K562 (cell line): ENCODE measurements at regions not wholly inside any gene's neighbourhood (a gene's known extent, or its start where the extent isn't known, plus 50 kb on each side); places are given as distances from the start of the nearest gene placed in this dataset.

Experiments
- ATAC-seq: fragments of 200-7000 bp; cut with Tn5 transposase; 3 replicates; pipeline ENCODE4 v1.9.1; 2020; ENCODE audit warnings: moderate library complexity
- BruUV-seq: library from RNA; stranded (reverse); fragments of 400-500 nt; replicated peaks from 2 replicates; lab custom pipeline; 2021; lab: Mats Ljungman, UMichigan
- CTCF ChIA-PET: fragments of 300-600 bp; formaldehyde crosslinking; extraction: SDS; loops from one replicate; lab custom pipeline; 2021; ENCODE audit warnings: low intra/inter-chr PET ratio; lab: Yijun Ruan, JAX
- POLR2A ChIA-PET: fragments of 300-600, 350-650 bp; sonication (Branson Sonifier 250); formaldehyde crosslinking; extraction: SDS; loops from one replicate; lab custom pipeline; 2021; ENCODE audit warnings: antibody characterized with exemption, inconsistent platforms; lab: Yijun Ruan, JAX
- DNase-seq, 4 experiments: peaks; one replicate each; pipeline versions ENCODE4 v3.0.0 to v3.0.0-alpha.2; 2011 to 2018; ENCODE audit warnings: low spot score in 3 of 4, mixed read lengths in 3 of 4; ENCODE audit errors: extremely low read depth in 1 of 4
- FAIRE-seq: peaks from 2 replicates; lab custom pipeline; 2011; peaks lifted over from hg19 to GRCh38; lab: Jason Lieb, UNC
- H2AFZ ChIP-seq: 2 replicates; pipeline ENCODE4 v1.6.0; 2011; ENCODE audit warnings: low read depth, low read length, control low read depth, inconsistent platforms
- H3K27ac ChIP-seq: fragments of 200-600 bp; 3 replicates; pipeline ENCODE4 v1.8.0; 2011; ENCODE audit warnings: low read depth, mild to moderate bottlenecking, control low read depth, inconsistent platforms, low read length, moderate library complexity, mixed read lengths; ENCODE audit errors: extremely low read depth
- H3K27me3 ChIP-seq, 2 experiments: fragments of 300-600 bp in 1 of 2; 2 replicates in 1 of 2; 3 replicates in 1 of 2; pipeline versions ENCODE4 v1.6.0 to v1.8.0; 2011; ENCODE audit warnings: inconsistent platforms in 2 of 2, low read length in 2 of 2, mild to moderate bottlenecking in 1 of 2, mixed read lengths in 1 of 2, moderate library complexity in 1 of 2; ENCODE audit not compliant: control insufficient read depth in 2 of 2, insufficient read depth in 2 of 2
- H3K36me3 ChIP-seq: fragments of 300-600 bp; 3 replicates; pipeline ENCODE4 v1.8.0; 2011; ENCODE audit warnings: mild to moderate bottlenecking, low read length, inconsistent platforms; ENCODE audit not compliant: control insufficient read depth, insufficient read depth
- H3K4me1 ChIP-seq, 2 experiments: fragments of 200-600 bp in 1 of 2; replicated peaks in 1 of 2; 2 replicates in 1 of 2; 3 replicates in 1 of 2; pipeline versions ENCODE4 v1.5.1 to v1.8.0; 2011; ENCODE audit warnings: inconsistent platforms in 2 of 2, low read length in 2 of 2, mild to moderate bottlenecking in 1 of 2, mixed read lengths in 1 of 2, moderate library complexity in 1 of 2; ENCODE audit not compliant: control insufficient read depth in 2 of 2, insufficient read depth in 2 of 2
- H3K4me2 ChIP-seq: 2 replicates; pipeline ENCODE4 v1.6.1; 2011; ENCODE audit warnings: low read length, control low read depth, inconsistent platforms, mixed read lengths; ENCODE audit not compliant: insufficient read depth
- H3K4me3 ChIP-seq: fragments of 200-600 bp; sonication (generic), shearing (Covaris generic); 2 replicates; pipeline ENCODE4 v1.5.1; 2016; ENCODE audit warnings: control low read depth, inconsistent platforms
- H3K79me2 ChIP-seq: fragments of 200-600 bp; 3 replicates; pipeline ENCODE4 v1.8.0; 2011; ENCODE audit warnings: low read length, inconsistent platforms; ENCODE audit not compliant: control insufficient read depth, insufficient read depth
- H3K9ac ChIP-seq, 2 experiments: 2 replicates each; pipeline versions ENCODE4 v1.6.0 to v1.6.1; 2011; ENCODE audit warnings: low read depth in 2 of 2, low read length in 2 of 2, control low read depth in 1 of 2, inconsistent platforms in 1 of 2, mild to moderate bottlenecking in 1 of 2, mixed read lengths in 1 of 2; ENCODE audit not compliant: insufficient read depth in 1 of 2
- H3K9me1 ChIP-seq: one replicate; pipeline ENCODE4 v1.6.0; 2011; ENCODE audit warnings: inconsistent platforms, mild to moderate bottlenecking, low read length, moderate library complexity; ENCODE audit not compliant: control insufficient read depth, insufficient read depth
- H3K9me3 ChIP-seq: replicated peaks from 2 replicates; pipeline ENCODE4 v1.5.1; 2011; ENCODE audit warnings: low read depth, low read length, inconsistent platforms; ENCODE audit not compliant: control insufficient read depth, insufficient read depth
- H4K20me1 ChIP-seq: replicated peaks from 2 replicates; pipeline ENCODE4 v1.6.1; 2011; ENCODE audit warnings: low read length, inconsistent platforms, mixed read lengths; ENCODE audit not compliant: control insufficient read depth, insufficient read depth
- CC2D1A ChIP-seq: fragments of 450-650 bp; IDR thresholded peaks from 2 replicates; pipeline ENCODE4 v1.6.1; 2017; ENCODE audit warnings: mild to moderate bottlenecking
- GABPA ChIP-seq: fragments of 200-800 bp; sonication (Bioruptor generic); conservative IDR thresholded peaks from 2 replicates; pipeline ENCODE4 v1.6.1; 2016; ENCODE audit warnings: low read depth, missing genetic modification characterization, missing compliant biosample characterization
- MEIS2 ChIP-seq: fragments of 450-650 bp; IDR thresholded peaks from 2 replicates; pipeline ENCODE4 v1.6.1; 2014; ENCODE audit warnings: mild to moderate bottlenecking; ENCODE audit not compliant: partially characterized antibody
- RBM39 ChIP-seq: fragments of 200-400 bp; formaldehyde crosslinking; optimal IDR thresholded peaks from 2 replicates; pipeline ENCODE3; 2018; ENCODE audit warnings: low read depth, low read length
- SMAD2 ChIP-seq: fragments of 150-350 bp; IDR thresholded peaks from 2 replicates; pipeline ENCODE4 v1.6.1; 2014; ENCODE audit warnings: low read depth, mild to moderate bottlenecking, low read length
- ZNF324 ChIP-seq: fragments of 250-450 bp; sonication (Bioruptor Pico); IDR thresholded peaks from 2 replicates; pipeline ENCODE4 v1.4.0; 2020; ENCODE audit warnings: mild to moderate bottlenecking
- ZNF408 ChIP-seq: fragments of 250-450 bp; sonication (Bioruptor Pico); IDR thresholded peaks from 2 replicates; pipeline ENCODE4 v1.4.0; 2020; ENCODE audit warnings: low read depth, mild to moderate bottlenecking, moderate library complexity
- WGBS: fragments of 100-300 bp; shearing (Covaris generic); methylation state at CpG from one replicate; pipeline ENCODE4 v1.1.6; 2016; ENCODE audit warnings: low coverage, mixed read lengths; ENCODE audit not compliant: insufficient coverage; ENCODE audit errors: missing lambda C conversion rate; 5-methylcytosine and 5-hydroxymethylcytosine counted together
- in situ Hi-C: fragments of 300-500 bp; cut with MboI; formaldehyde crosslinking; loops from 4 replicates; pipeline ENCODE4 v1.15.0; 2018; ENCODE audit warnings: inconsistent platforms, mixed read lengths
- intact Hi-C: fragments of 100-400 bp; cut with micrococcal nuclease; formaldehyde crosslinking; loops from 2 replicates; pipeline ENCODE4 v1.14.2; 2022

- ChIA-PET CTCF (no interaction called here), POLR2A (interaction anchor here (0.6 kb wide), 1 partner anchor 9 kb away, joined by 3 read pairs; no protein-coding TSS in a partner anchor)
- Histone ChIP-seq H3K4me2 (no peak overlapping the region), H3K4me3 (no peak overlapping the region), H3K27me3 (no peaks in the 10 kb centered on the region), H3K27ac (no peak overlapping the region), H4K20me1 (no peaks in the 10 kb centered on the region), H3K4me1 (peaks cover 0 to 9% of the 10 kb centered on the region in 2 experiments; a peak in 2 of 5 replicates), H3K79me2 (no peaks in the 10 kb centered on the region), H3K36me3 (no peaks in the 10 kb centered on the region), H3K9me3 (no peaks in the 10 kb centered on the region), H3K9ac (no peak overlapping the region), H2AFZ (no peak overlapping the region), H3K9me1 (no peaks in the 10 kb centered on the region)
- in situ Hi-C loops: loop anchor here (25.0 kb wide), 1 partner anchor 1340 kb away; no protein-coding TSS in a partner anchor
- TF ChIP-seq MEIS2: peak; percentile 9
- TF ChIP-seq RBM39: no peak
- ATAC-seq (no peak), DNase-seq (no peak), FAIRE-seq (no peak)
- no TSS peak for BruUV-seq
- intact Hi-C loops: no loop called here
- 27% methylated on average over 2 of the region's 2 CpGs for WGBS
Measured at GRCh38 chr15:95897651-95898050, 432.8 kb upstream of the NR2F2 start.

- Histone ChIP-seq H3K79me2 (no peaks in the 10 kb centered on the region), H3K9me1 (no peaks in the 10 kb centered on the region), H3K4me2 (no peak overlapping the region), H3K9me3 (no peaks in the 10 kb centered on the region), H3K36me3 (no peaks in the 10 kb centered on the region), H3K4me1 (peaks cover 0 to 8% of the 10 kb centered on the region in 2 experiments; a peak in 2 of 5 replicates), H3K27me3 (no peaks in the 10 kb centered on the region), H3K4me3 (no peak overlapping the region), H2AFZ (0 out of 2 replicates have a peak overlapping the region, but pooled peaks have one; percentile 3), H3K9ac (no peak overlapping the region), H3K27ac (no peak overlapping the region), H4K20me1 (no peaks in the 10 kb centered on the region)
- FAIRE-seq (no peak), DNase-seq (no peak), ATAC-seq (no peak)
- no TSS peak for BruUV-seq
- intact Hi-C loops (no loop called here), in situ Hi-C loops (loop anchor here (25.0 kb wide), 1 partner anchor 1339 kb away; no protein-coding TSS in a partner anchor)
- TF ChIP-seq CC2D1A (no peak), SMAD2 (no peak), ZNF324 (CRISPR knock-in tag) (no peak), GABPA (tag) (no peak), ZNF408 (CRISPR knock-in tag) (no peak)
- 47% methylated on average over 1 of the region's 1 CpG for WGBS
- ChIA-PET CTCF (no interaction called here), POLR2A (no interaction called here)
Measured at GRCh38 chr15:95898761-95899160, 431.7 kb upstream of the NR2F2 start.
